GM19455 (cell line): ENCODE measurements at regions not wholly inside any gene's neighbourhood (a gene's known extent, or its start where the extent isn't known, plus 50 kb on each side); places are given as distances from the start of the nearest gene placed in this dataset.
"Not testable (repeated sequence)": the region's sequence is repeated elsewhere in the genome, so short reads cannot be mapped to it uniquely, and the experiment has no call there.

Experiments
- ATAC-seq: cut with Tn5 transposase; IDR thresholded peaks from one replicate; pipeline ENCODE4 v1.9.1; 2021; ENCODE audit not compliant: unreplicated experiment

DNA sequence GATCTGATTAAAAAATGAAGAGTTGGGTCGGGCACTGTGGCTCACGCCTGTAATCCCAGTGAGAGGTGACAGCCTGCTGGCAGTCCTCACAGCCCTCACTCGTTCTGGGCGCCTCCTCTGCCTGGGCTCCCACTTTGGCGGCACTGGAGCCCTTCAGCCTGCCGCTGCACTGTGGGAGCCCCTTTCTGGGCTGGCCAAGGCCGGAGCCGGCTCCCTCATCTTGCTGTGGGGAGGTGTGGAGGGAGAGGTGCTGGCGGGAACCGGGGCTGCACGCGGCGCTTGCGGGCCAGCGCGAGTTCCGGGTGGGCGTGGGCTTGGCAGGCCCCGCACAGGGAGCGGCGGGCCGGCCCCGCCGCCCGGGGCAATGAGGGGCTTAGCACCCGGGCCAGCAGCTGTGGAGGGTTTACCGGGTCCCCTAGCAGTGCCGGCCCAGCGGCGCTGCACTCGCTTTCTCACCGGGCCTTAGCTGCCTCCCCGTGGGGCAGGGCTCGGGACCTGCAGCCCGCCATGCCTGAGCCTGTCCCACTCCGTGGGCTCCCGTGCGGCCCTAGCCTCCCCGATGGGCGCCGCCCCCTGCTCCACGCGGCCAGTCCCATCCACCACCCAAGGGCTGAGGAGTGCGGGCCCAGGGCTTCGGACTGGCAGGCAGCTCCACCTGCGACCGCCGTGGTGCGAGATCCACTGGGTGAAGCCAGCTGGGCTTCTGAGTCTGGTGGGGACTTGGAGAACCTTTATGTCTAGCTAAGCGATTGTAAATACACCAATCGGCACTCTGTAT, 534.1 kb upstream of the ARRDC3 start:
- ATAC-seq, result not testable (repeated sequence)

GRCh38 chr5:91910655-91911054, 527.5 kb upstream of the ARRDC3 start:
- no peak for ATAC-seq

DNA sequence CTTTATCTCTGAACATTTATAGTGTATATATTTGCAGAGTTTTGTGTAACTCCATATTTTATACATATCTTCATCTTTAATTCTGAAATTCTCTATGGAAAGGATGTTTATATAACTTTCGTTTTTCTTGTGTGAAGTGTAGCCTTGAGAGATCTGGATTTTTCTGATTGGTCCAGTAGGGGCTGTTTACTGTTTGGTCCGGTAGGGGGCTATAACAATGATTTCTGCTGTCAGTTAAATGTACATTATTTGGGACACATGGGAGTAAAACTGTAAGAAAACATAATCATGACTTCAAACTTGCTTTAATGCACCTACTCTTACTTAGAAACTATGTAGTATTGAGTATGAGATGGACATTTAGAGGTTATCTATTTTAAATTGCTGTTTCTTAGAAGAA, 527.1 kb upstream of the ARRDC3 start:
- no peak for ATAC-seq

DNA sequence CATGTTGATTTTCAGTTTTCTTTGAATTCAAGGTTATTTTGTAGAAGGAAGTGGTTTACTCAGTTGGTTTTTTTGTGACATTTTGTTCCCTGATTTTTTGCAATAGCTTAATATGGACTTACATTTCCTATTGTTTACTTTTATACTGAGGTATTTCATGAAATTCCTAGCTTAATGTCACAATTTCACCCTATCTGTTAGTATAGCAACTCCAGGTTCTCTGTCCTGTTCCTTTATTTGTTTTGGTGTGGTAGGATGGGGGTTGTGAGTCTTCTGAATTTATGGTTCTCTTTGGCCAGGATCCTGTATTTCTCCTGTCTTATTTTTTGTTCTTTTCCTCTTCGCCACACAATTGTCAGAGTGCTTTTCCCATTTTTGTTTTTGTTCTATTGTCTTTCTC, 523.4 kb upstream of the ARRDC3 start:
- no peak for ATAC-seq

GRCh38 chr5:91906027-91906426, 522.9 kb upstream of the ARRDC3 start:
- ATAC-seq, result no peak

DNA sequence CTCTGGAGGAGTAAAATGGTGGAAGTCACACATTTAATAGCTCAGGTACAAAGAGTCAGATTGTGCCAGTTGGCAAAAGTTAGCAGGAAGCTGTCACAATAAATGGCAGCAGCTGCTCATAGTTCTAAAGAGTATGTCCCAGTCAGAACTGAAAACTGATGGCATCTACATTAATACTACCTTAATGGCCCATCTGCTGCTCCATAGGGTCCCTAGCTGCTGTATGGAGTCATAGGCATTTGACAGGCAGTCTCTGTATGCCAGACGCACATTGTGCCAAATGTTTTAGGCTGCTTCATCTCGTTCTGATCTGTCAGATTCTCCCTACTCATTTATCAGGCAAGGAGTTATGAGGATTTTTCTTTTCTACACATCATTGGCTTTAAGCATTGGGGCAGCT, 515.8 kb upstream of the ARRDC3 start:
- no peak for ATAC-seq

DNA sequence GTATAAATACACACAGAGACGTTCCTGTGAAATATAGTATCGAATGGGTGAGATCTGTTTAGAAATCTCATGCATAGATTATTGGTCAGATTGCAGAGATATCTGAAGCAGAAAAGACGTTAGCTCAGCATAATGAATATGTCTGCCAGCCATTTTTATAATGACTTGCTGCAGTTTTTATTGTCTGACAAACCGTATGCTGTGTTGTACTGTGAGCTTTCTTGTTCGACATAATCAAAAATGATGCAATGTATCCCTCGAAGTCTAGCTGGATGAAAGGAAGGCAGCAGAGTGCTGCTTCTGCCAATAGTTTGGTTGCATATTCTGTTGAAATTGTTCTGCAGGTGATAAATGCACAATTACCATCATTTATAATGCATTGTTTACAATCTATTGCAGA, 514.9 kb upstream of the ARRDC3 start:
- ATAC-seq, result no peak

DNA sequence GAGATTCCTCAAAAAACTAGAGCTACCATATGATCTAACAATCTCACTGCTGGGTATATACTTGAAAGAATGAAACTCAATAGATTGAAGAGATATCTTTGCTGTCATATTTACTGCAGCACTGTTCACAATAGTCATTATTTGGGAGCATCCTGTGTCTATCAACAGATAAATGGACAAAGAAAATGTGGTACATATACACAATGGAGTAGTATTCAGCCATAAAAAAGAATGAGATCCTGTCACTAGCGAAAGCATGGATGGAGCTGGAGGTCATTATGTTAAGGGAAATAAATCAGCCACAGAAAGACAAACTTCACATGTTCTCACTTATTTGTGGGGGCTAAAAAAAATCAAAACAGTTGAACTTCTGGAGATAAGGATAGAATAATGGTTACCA, 505.7 kb upstream of the ARRDC3 start:
- ATAC-seq, result no peak

DNA sequence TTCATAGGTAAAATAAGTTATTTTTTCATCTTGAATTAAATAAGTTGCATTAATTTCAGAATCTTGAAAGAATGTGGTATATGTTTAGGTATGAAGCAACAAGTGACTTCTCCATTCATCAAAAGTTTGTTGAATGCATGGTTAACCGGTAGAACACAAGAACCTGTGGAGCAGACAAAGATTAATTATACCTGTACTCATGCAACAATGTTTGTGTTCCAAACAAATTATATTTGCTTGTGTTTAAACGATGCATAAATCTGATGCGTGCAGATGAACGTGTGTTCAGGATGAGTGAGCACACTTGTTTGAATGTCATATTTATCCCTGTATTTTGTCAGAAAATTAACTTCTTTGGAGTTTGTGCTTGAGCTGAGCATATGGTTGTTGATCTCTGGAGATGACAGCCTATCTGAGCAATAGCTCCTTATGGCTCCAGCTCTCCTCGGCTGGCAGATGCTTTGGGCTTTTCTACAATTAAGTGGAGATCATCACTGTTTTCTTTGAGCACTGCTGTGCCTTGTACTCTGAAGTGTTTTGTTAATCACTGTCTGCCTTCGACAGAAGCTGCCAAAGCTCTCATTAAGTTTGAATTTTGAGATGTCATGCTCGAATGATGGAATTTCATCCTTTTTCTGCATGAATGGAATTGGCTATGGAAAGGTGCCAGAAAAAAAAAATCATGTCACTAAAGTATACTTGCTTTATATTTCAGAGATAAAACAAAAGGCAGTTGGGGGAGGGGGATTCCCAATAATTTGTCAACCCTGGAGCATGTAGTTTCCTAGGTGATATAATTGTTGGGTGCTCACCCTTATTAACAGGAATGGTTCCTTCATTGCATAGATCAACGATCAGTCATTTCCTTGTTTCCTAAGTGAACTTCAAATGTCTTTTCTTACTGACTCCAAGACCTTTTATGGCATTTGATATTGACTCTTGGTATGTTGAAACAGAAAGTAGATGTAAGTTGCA, 502.5 kb upstream of the ARRDC3 start:
- ATAC-seq, result no peak

GRCh38 chr5:91884036-91884435, 500.9 kb upstream of the ARRDC3 start:
- no peak for ATAC-seq

GRCh38 chr5:91875196-91875779, 492.2 kb upstream of the ARRDC3 start:
- no peak for ATAC-seq

- ATAC-seq, result no peak
Measured at GRCh38 chr5:91867799-91868198, 484.7 kb upstream of the ARRDC3 start.

- ATAC-seq, result no peak
Measured at GRCh38 chr5:91865915-91866314, 482.8 kb upstream of the ARRDC3 start.

- no peak for ATAC-seq
Measured at GRCh38 chr5:91864962-91865361, 481.8 kb upstream of the ARRDC3 start.

GRCh38 chr5:91851670-91852069, 468.6 kb upstream of the ARRDC3 start:
- no peak for ATAC-seq

DNA sequence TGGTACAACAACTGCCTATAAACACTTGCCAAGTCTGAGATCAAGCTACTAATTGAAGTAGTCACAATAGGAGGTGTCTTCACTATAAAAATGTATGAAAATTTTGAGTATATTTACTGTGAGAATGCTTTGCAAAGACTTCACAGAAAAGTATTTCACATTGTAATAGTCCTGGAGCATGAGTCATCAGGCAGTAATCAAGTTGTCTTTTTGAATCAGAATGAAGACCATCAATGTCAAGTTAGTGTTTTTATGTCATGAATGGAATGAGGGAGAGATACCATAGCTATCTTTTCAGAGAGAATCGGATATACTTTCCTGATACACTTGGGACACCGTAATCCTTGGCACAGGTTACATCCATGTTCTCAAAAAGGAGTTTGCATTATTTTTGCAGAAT, 466.9 kb upstream of the ARRDC3 start:
- no peak for ATAC-seq

DNA sequence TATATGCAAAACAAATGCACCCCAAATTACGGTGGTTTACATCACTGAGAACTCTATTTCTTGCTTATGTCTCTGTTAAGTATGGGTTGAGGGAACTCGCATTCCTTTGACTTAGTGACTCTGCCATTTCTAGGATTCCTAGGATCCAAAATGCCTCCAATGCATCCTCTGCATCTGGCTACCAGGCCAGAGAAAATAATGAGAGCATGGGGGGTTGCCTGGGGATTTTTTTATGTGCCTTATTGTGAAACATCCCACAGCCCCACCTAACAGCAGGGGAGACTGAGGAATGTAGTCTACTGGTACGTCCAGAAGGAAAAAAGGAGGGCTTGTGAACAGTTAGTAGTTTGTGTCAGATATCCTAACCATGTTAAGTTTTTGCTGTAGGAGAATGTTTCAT, 466.0 kb upstream of the ARRDC3 start:
- no peak for ATAC-seq

DNA sequence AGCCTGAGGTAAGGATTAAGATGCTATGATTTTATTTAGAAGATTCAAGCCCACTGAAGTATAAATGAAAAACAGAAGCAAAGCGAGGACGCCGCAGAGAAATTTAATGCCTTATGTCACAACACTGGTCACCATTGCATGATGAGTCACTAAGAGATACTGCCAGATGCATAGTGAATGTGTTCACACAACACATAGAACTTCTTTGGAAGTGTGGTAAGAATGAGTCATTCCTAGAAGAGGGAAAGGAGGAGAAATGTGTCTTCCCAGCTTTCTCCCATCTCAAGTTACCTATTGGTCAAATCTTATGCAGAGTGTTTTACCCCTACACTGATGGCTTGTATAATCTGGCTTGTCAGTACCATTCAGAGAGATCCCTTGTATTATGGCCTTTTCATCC, 465.3 kb upstream of the ARRDC3 start:
- no peak for ATAC-seq

- no peak for ATAC-seq
Measured at GRCh38 chr5:91841423-91841822, 458.3 kb upstream of the ARRDC3 start.

GRCh38 chr5:91840412-91840811, 457.3 kb upstream of the ARRDC3 start:
- ATAC-seq, result no peak

- ATAC-seq, result no peak
Measured at GRCh38 chr5:91839721-91840120, 456.6 kb upstream of the ARRDC3 start.

GRCh38 chr5:91839233-91839632, 456.1 kb upstream of the ARRDC3 start:
- ATAC-seq, result no peak
